ENCODE measurements at regions not wholly inside any gene's neighbourhood (a gene's known extent, or its start where the extent isn't known, plus 50 kb on each side); places are given as distances from the start of the nearest gene placed in this dataset.

DNA sequence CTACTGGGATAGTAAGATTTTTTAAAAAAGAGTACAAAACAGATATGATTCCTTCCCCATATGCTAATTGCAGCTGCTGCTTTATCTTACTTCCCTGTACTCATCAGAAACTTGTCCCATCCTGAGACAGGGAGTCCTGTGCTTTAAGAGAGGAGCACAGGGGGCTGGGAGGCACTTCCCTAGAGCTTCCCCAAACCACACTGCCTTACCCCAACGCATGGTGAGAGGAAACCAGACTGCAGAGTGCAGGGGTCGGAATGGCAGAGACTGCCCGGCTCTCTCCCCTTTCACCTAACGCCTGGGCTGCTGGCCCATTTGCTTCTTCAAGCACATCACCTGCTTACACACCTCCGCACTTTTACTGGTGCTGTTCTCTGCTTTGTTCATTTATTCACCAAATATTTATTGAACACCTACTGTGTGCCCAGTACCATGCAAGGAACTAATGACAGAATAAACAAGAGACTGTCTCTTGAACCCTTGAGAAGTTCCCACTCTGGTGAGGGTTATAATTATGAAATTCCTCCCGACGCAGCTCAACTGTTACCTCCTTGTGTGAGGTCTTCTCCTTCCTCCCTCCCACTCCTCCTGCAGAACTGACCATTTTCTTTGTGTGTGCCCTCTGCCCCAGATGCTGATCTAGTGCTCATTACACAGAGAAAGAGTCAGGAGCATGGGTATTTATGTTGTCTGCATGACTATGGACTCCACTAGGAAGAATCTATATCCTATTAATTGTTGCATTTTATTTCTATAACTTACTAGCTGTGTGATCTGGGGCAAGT is 289.7 kb downstream of the TCF7L2 start:
- Mint-ChIP-seq H3K9me3 (no peaks in the 10 kb centered on the region), H3K36me3 (ENCODE audit: low read depth) (no peaks in the 10 kb centered on the region), H3K4me3 (no peak overlapping the region), H3K4me1 (no peaks in the 10 kb centered on the region), H3K27ac (no peak overlapping the region), H3K27me3 (peaks cover 12% of the 10 kb centered on the region)
- ChIA-PET POLR2A (no interaction called here), CTCF (no interaction called here)
- DNase-seq = no peak

DNA sequence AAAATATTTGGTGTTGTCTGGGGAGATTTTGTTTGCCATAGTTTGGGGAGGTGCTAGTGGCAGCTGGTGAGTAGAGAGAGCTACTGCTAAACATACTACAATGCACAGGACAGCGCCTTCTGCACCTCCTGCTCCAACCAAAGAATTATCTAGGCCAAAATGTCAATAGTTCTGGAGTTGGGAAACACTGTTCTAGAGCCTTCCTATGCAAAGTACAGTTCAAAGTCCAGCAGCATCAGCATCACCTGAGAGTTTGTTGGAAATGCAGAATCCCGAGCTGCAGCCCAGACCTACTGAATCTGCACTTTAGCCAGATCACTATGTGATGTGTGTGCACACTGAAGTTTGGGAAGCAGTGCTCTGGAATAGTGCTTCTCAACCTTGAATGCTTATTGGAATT is 290.7 kb downstream of the TCF7L2 start:
- Mint-ChIP-seq H3K9me3 (no peaks in the 10 kb centered on the region), H3K27me3 (peaks cover 12% of the 10 kb centered on the region), H3K36me3 (ENCODE audit: low read depth) (no peaks in the 10 kb centered on the region), H3K4me3 (no peak overlapping the region), H3K27ac (no peak overlapping the region), H3K4me1 (no peaks in the 10 kb centered on the region)
- no peak for DNase-seq
- POLR2A ChIA-PET = no interaction called here
- CTCF ChIA-PET = interaction anchor here (0.6 kb wide), 1 partner anchor 39 kb away, joined by 3 read pairs; no protein-coding TSS in a partner anchor

DNA sequence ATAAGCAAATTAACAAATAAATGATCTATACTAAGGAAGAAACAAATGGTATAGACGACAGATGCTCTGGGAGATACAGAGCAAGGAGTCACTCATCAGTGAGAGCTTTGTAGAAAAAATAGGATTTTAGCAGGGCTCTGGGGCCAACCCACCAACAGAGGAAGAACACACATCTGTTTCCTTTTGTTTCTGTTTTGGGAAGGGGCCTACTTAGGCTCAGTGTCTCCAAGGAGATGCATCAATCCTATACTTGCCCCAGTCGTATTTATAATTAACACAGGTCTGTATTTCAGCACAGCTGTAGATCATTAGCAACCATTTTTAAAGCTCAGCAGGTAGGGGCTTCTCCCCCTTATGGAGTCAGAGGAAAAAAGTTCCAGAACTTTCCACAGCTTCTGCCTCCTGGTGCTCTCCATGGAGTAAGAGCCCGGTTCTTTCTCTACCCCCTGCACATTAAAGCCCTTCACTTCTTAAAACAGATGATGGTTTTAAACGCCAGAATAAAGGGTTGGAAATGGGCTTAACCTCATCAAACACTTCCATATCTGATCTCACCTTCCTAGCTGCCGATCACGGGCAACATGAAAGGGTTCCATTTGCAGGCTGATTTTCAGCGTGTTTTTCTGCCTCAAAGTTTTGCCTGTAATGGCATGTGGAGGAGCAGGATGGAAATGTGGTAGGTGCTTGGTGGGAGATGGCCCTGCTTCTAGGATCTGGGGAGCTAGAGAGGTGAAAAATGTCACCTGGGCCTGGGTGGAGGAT is 291.7 kb downstream of the TCF7L2 start:
- Mint-ChIP-seq H3K9me3 (no peaks in the 10 kb centered on the region), H3K36me3 (ENCODE audit: low read depth) (no peaks in the 10 kb centered on the region), H3K4me1 (no peaks in the 10 kb centered on the region), H3K4me3 (no peak overlapping the region), H3K27ac (no peak overlapping the region), H3K27me3 (peaks cover 12% of the 10 kb centered on the region)
- POLR2A ChIA-PET = no interaction called here
- no peak for DNase-seq
- CTCF ChIA-PET = no interaction called here

DNA sequence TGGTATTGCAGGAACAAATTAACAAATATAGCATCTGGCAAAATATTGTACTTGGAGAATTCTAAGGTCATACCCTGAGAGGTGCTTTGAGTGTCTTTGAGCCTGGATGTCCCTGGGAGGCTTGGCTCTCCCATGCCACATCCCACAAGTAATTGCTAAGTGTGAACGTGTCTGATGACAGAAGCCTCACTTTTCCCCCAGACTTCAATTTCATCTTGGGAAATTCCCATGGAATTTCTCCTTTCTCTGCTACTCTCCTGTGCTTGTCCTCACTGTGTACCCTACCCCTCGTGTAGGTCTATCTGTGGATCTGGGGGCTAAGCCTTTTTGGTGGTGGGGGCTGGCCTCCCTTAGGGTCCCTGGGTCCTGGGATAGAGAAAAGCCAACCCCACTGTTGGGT is 293.3 kb downstream of the TCF7L2 start:
- ChIA-PET CTCF (no interaction called here), POLR2A (no interaction called here)
- Mint-ChIP-seq H3K36me3 (ENCODE audit: low read depth) (no peaks in the 10 kb centered on the region), H3K4me3 (no peak overlapping the region), H3K27ac (no peak overlapping the region), H3K27me3 (peaks cover 9% of the 10 kb centered on the region), H3K9me3 (no peaks in the 10 kb centered on the region), H3K4me1 (no peaks in the 10 kb centered on the region)
- no peak for DNase-seq

DNA sequence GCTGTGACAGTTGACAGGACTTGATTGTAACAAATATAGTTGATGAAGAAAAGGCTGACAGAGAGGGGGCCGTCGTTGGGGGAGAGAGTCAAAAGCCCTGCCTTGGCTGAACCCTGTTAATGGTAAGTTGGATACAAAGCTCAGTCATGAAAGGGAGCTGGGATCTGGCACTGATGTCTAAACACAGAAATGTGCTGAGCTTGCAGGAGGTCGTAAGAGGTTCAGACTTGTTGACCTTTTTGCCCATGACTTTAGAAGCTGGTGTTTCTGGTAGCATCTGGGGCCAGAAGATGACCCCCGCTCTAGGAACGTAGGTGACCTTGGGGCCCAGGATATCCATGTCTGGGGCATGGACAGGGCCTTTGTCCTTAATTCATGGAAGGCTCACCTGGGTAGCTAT is 294.7 kb downstream of the TCF7L2 start:
- Mint-ChIP-seq H3K27me3 (peaks cover 8% of the 10 kb centered on the region), H3K9me3 (no peaks in the 10 kb centered on the region), H3K4me1 (no peaks in the 10 kb centered on the region), H3K4me3 (no peak overlapping the region), H3K27ac (no peak overlapping the region), H3K36me3 (ENCODE audit: low read depth) (no peaks in the 10 kb centered on the region)
- ChIA-PET CTCF (no interaction called here), POLR2A (no interaction called here)
- DNase-seq = no peak

DNA sequence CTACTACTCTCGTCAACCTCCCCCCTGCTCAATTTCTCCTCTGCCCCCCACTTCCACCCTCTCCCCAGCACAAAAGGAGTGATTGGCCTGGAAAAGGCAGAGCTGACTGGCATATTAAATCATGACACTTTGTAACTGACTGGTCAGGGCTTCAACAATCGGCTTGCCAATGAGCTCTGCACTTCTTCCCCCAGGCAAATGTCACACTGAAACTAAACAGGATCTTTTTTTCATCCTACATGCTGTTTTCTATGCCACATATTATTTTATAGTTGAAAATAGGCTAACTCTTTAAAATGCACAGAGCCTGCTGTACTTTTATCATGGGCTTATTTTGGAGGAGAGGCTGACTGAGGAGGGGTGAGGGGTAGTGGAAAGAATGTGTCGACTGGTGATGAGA is 295.2 kb downstream of the TCF7L2 start:
- H3K4me1 Mint-ChIP-seq = no peaks in the 10 kb centered on the region
- no peaks in the 10 kb centered on the region for H3K9me3 Mint-ChIP-seq
- POLR2A ChIA-PET = no interaction called here
- H3K36me3 Mint-ChIP-seq (ENCODE audit: low read depth) = no peaks in the 10 kb centered on the region
- CTCF ChIA-PET = no interaction called here
- H3K27me3 Mint-ChIP-seq = peaks cover 3% of the 10 kb centered on the region
- no peak overlapping the region for H3K4me3 Mint-ChIP-seq
- no peak overlapping the region for H3K27ac Mint-ChIP-seq
- no peak for DNase-seq

DNA sequence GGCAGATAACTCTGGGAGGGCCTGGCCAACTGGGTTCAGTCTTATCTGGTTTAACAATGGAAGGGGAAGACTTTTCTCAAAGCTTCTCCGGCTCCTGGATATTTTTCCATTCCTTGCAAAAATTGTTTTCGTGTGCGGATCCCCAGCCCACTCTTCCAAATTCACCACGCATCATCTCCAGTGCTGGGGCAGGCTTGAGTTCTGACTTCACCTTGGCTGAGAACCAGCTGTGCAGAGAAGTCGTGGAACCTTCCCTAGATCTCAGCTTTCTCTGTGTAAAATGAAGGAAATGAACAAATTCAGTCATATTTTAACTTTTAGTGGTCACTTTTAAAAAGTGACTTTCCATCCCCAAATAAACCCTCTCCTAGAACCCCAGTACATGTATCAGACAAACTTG is 297.0 kb downstream of the TCF7L2 start:
- H3K36me3 Mint-ChIP-seq (ENCODE audit: low read depth) = no peaks in the 10 kb centered on the region
- DNase-seq = no peak
- peaks cover 2% of the 10 kb centered on the region for H3K27me3 Mint-ChIP-seq
- no peak overlapping the region for H3K4me3 Mint-ChIP-seq
- POLR2A ChIA-PET = no interaction called here
- CTCF ChIA-PET = interaction anchor here (1.9 kb wide), 1 partner anchor 12 kb away, joined by 7 read pairs; no protein-coding TSS in a partner anchor
- no peak overlapping the region for H3K27ac Mint-ChIP-seq
- no peaks in the 10 kb centered on the region for H3K9me3 Mint-ChIP-seq
- H3K4me1 Mint-ChIP-seq = no peaks in the 10 kb centered on the region

DNA sequence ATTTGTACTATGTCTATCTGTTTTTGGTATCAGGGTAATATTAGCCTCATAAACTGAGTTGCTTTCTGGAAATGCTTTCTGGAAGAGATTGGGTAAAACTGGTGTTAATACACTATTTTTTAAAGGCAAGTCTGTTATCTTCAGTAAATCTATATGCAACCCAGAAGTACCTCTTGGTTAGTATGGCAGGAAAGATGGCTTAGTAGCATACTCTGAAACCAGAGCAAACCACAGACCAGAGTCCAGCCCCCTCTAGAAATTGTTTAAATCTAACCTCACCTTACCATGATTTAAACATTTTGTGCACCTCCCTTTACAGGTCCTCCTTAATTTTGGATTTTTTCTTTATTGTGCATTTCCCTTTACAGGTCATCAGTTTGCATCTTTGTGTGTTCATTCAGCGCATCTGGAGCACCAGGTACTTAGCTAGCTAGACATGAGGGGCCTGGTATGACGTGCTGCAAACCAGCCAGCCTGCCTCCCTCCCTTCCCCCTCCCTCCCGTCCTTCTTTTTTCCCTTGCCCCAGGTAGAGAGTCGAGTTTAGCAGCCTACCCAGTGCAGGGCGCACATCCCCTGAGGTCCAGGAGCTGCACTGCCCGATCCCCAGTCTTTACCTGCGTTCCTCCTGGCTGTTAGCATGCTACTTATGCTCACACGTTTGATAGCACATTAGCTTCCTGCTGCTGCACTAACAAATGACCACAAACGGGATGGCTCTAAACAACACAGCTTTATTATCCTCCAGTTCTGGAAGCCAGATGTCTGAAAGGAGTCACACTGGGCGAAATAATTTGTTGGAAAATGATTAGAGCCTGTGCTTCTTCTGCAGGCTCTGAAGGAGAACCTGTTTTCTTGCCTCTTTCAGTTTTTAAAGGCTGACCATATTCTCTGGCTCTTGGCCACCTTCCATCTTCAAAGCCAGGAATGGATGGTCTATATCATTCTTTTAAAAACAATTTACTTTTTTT is 299.9 kb upstream of the HABP2 start:
- no peak for DNase-seq
- ChIA-PET POLR2A (no interaction called here), CTCF (no interaction called here)
- Mint-ChIP-seq H3K4me3 (no peak overlapping the region), H3K27me3 (peaks cover 7% of the 10 kb centered on the region), H3K4me1 (no peaks in the 10 kb centered on the region), H3K36me3 (ENCODE audit: low read depth) (no peaks in the 10 kb centered on the region), H3K9me3 (no peaks in the 10 kb centered on the region), H3K27ac (no peak overlapping the region)

DNA sequence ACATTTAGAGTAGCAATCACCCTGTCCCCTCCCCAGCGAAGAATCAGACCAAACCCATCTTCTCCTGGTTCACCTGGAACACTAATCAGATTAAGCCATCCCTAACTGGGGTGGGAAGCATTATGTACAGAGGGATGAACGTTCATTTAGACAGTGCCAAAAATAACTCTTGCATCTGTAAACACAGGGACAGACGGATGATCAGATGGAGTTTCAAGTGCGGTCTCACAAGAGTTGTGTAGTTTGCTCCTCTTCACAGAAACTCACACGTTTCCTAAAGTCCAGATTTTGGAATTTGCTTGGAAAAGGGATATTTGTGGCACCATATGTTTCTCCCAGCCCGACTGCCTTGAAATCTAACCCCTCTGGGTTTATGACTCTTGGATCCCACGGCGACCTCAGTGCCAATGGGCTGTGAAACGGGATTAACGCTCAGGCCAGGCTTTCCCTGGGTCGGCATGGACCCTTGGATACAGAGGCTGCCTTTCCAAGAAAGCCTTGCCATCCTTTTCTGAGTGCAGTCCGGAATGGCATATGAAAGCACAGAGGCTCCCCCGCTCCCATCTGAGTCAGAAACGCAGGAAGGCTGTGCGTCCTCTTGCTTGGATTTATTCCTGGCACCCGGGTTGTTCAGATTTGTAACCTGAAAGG is 293.2 kb upstream of the HABP2 start:
- H3K4me3 Mint-ChIP-seq = no peak overlapping the region

DNA sequence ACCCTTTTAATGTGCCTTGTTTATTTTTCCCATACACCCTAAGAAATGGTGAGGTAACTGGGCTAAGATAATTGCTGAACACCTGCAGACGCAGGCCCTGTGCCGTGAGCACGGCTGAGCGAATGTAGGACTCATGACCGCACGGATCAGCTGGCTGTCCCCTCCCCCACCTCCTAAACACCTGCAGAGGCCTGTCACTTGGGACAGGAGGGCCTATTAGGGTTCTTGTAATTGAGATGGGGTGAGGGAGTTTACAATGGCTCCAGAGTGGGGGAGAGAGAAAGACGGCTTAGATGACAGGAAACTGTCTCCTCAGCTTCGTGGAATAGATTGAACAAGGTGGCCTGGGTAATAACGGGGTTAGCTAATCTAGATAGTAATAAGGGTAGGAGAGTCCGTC is 291.7 kb upstream of the HABP2 start:
- no peaks in the 10 kb centered on the region for H3K4me1 Mint-ChIP-seq
- peaks cover 2% of the 10 kb centered on the region for H3K27me3 Mint-ChIP-seq
- DNase-seq = no peak
- H3K4me3 Mint-ChIP-seq = no peak overlapping the region
- ChIA-PET POLR2A (no interaction called here), CTCF (no interaction called here)
- H3K27ac Mint-ChIP-seq = no peak overlapping the region
- no peaks in the 10 kb centered on the region for H3K9me3 Mint-ChIP-seq
- no peaks in the 10 kb centered on the region for H3K36me3 Mint-ChIP-seq (ENCODE audit: low read depth)

More for the DNA sequence above, 293.2 kb upstream of the HABP2 start:
- POLR2A ChIA-PET = no interaction called here
- CTCF ChIA-PET = interaction anchor here (1.6 kb wide), 1 partner anchor 14 kb away, joined by 3 read pairs; no protein-coding TSS in a partner anchor
- H3K36me3 Mint-ChIP-seq (ENCODE audit: low read depth) = no peaks in the 10 kb centered on the region
- H3K27ac Mint-ChIP-seq = no peak overlapping the region
- no peaks in the 10 kb centered on the region for H3K9me3 Mint-ChIP-seq
- H3K27me3 Mint-ChIP-seq = peaks cover 2% of the 10 kb centered on the region
- H3K4me1 Mint-ChIP-seq = no peaks in the 10 kb centered on the region
- DNase-seq = no peak

DNA sequence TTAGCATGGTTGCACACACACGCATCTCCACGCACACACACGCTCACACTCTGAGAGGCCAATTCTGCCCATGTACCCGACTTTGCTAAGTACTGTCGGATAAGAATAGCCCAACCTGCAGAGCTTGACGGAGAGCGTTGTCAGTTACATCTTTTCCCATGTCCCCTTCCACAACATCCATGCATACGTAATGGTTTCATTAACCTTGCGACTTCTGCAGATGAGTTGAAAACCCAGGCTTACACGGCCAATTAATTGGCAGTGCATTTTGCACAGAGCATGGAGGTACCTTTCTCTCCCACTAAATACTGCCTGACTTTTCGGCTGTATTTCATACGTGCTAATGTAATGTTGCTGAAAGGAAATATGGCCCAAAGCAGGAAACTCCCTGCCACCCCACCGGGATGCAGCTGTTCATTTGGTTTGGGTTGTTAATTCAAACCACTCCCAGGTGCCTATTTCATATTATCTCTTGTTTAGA is 291.2 kb upstream of the HABP2 start:
- Mint-ChIP-seq H3K9me3 (no peaks in the 10 kb centered on the region), H3K27ac (no peak overlapping the region), H3K27me3 (peaks cover 2% of the 10 kb centered on the region), H3K4me3 (no peak overlapping the region), H3K4me1 (no peaks in the 10 kb centered on the region), H3K36me3 (ENCODE audit: low read depth) (no peaks in the 10 kb centered on the region)
- ChIA-PET CTCF (no interaction called here), POLR2A (no interaction called here)
- DNase-seq = no peak

DNA sequence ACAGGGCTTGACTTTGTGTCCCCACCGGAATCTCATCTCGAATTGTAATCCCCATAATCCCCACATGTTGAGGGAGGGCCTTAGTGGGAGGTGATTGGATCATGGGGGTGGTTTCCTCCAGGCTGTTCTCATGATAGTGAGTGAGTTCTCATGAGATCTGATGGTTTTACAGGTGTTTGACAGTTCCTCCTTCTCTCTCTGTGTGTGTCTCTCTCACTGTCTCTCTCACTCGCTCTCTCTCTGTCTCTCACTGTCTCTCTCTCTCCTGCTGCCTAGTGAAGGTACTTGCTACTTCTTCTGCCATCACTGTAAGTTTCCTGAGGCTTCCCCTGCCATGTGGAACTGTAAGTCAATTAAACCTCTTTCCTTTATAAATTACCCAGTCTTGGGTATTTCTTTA is 289.8 kb upstream of the HABP2 start:
- H3K4me1 Mint-ChIP-seq = no peaks in the 10 kb centered on the region
- no peaks in the 10 kb centered on the region for H3K36me3 Mint-ChIP-seq (ENCODE audit: low read depth)
- POLR2A ChIA-PET = no interaction called here

More for the DNA sequence above, 289.8 kb upstream of the HABP2 start:
- H3K27me3 Mint-ChIP-seq = peaks cover 2% of the 10 kb centered on the region
- no peak for DNase-seq
- H3K27ac Mint-ChIP-seq = no peak overlapping the region
- no peak overlapping the region for H3K4me3 Mint-ChIP-seq
- CTCF ChIA-PET = no interaction called here
- no peaks in the 10 kb centered on the region for H3K9me3 Mint-ChIP-seq

Data from activated CD4-positive, alpha-beta T cell treated with anti-CD3 and anti-CD28 coated beads, Interleukin-2, amount 10 ng/mL, durations not matched to agents 7 days and 5 days (primary cell).